ENCODE measurements at regions not wholly inside any gene's neighbourhood (a gene's known extent, or its start where the extent isn't known, plus 50 kb on each side); places are given as distances from the start of the nearest gene placed in this dataset.

- DNase-seq = no peak
Measured at GRCh38 chrX:15191830-15192229, 78.1 kb downstream of the ASB9 start.

DNA sequence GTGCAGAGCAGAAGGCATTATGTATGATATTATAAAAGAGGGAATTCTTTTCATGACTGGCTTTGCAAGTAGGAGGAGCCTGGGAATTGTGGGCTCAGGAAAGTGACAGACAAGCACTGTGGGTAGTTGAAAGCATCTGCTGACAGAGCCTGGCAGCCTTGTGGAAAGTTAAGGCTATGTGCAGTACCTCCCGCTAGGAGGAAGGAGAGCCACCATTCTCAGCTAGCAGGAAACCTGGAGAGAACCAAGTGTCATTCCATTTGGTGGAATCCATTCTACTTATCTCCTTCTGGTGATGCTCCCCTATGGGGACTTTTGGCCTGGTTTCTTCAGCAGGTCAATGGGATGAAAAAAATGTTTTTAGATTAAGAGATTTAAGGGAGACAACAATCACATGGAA is 81.8 kb downstream of the ASB9 start:
- DNase-seq = no peak

DNA sequence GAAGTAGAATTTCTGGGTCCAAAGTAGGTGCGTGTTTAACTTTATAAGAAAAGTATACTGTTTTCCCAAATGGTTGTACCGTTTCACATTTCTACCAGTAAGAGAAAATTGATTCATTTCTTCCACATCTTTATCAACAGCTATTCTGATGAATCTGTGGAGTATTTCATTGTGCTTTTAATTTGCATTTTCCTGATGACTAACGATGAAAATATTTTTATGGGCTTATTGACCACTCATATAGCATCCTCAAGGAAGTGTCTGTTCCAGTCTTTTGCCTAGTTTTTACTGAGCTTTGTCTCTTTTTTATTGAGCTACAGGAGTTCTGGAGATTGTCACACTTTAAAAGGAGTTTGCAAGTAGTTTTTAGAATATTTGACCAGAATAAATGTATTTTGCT is 92.6 kb downstream of the ASB9 start:
- no peak for DNase-seq

- no peak for DNase-seq
Measured at GRCh38 chrX:15173411-15173810, 96.5 kb downstream of the ASB9 start.

DNA sequence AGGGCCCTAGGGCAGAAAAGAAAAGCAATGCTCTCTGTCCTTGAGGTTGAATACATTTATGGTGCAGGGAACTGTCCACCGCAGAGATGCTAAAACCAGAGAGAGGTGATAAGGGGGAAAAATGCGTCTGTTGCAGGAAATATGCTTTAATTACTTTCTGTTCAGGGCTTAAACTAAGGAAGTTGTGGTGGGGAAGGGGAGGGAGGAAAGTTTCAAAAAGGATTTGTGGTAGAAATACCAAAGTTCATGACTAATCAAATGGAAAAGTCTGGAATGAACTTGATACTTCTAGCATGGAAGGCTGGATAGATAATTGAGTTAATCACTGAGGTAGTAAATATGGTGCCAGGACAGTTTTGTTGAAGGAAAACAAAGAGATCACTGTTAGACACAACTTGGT is 99.0 kb downstream of the ASB9 start:
- DNase-seq = no peak

GRCh38 chrX:15167826-15168225 is 102.1 kb downstream of the ASB9 start:
- DNase-seq = no peak

DNA sequence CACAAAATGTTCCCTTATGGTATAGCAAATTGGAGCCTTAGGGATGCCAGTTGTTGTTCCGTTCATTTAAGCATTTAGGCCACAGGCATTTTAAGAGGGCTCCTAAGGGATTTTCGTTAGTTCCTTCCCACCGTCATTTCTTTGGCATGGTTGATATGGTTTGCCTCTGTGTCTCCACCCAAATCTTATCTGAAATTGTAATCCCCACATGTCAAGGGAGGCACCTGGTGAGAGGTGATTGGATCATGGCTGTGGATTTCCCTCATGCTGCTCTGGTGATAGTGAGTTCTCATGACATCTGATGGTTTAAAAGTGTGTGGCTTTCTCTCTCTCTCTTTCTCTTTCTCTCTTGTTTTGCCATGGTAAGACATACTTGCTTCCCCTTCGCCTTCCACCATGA is 104.1 kb downstream of the ASB9 start:
- no peak for DNase-seq

DNA sequence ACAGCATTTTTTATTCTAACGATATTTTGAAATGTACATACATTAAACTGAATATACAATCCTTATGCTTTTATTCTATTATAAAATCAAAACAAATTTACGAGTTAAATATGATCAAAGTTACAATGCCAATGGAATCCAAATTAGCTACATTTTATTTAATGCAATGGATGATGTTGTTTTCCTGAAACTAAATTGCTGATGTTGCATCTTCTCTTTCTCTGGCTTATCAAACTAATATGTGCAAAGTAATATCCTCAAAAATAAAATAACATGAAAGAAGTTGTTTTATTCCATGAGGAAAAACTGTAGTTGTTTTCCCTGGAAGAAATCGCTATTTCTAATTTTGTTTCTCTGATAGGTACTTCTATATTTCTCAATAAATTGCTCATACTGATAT is 106.8 kb downstream of the ASB9 start:
- DNase-seq = no peak

DNA sequence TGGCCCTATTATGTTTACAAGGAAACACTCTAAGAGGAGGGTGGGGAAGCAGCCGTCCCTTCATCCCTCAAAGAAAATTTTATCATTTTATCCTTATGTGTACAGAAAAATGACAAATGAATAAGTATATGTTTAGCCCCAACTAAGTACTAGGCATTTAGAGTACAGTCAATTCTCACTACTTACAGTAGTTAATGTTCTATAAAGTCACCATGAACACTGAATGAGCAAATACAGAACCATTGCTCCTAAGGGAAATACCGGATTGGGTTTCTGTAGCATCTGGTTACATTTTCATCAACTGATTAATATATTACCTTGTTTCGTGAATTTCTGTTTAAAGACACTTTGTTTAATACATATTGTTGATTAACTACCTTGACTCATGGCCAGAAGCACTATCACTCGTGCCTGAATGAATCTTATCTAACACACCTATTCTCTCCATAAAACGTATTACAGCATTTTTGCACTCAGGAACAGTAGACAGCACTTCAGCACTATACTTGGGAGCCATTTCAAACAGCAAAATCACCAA is 109.3 kb downstream of the ASB9 start:
- DNase-seq = no peak

GRCh38 chrX:15158736-15159406 is 111.0 kb downstream of the ASB9 start:
- DNase-seq = no peak

DNA sequence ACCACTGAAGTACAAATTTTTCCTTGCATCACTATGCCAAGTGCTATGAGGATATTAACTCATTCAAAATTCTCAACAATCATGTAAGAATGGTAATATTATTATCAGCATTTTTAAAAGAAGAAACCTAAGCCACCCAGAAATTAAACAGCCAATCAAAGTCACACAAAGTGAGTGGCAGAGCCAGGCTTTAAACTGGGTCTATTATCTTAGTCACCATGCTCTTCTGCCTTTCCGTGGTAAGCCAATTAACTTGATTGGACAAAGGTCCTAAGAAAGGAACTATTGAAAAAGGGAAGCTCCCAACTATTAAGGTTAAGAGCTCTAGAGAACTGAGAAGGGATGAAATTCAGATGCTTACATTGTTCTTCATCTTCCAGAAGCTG is 111.5 kb downstream of the ASB9 start:
- no peak for DNase-seq

GRCh38 chrX:15157624-15158023 is 112.3 kb downstream of the ASB9 start:
- no peak for DNase-seq

GRCh38 chrX:15151267-15152186 is 118.4 kb downstream of the ASB9 start:
- DNase-seq = peak; percentile 4

- no peak for DNase-seq
Measured at GRCh38 chrX:15150586-15150985, 119.3 kb downstream of the ASB9 start.

GRCh38 chrX:15146515-15146914 is 123.4 kb downstream of the ASB9 start:
- DNase-seq = no peak

- no peak for DNase-seq
Measured at GRCh38 chrX:15143825-15144121, 126.1 kb downstream of the ASB9 start.

DNA sequence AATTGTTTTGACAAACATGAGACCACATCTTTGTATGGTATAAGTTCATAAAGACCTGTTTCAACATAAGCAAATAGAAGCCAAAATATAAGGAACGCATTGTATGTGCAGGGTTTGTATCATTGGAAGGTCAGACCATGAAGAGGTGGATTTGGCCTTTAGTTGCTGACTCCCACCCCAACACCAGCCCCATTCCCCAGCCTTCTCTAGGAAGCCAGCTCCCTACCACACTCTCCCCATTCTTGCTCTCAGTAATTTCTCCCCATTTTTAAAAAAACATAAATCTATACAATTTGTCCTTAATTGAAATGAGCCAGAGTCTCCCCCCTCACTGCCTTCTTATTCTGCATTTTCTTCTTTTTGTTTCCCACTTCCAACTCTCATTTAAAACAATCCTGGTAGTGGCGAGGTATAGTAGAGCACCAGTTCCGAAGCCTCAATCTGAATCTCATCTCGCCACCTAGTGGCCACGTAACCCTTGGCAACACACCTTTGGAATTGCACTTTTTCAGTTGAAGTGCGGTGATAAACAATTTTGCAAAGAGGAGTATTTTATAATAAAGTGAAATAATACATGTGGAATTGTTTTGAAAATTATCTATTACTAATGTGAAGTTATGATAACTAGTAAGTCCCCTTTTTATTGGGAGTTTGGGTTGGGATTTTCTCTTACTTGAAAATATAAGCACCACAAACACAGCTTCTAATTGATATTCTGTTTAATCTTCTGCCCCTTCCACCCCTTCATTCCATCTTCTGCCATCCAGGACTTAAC is 126.6 kb downstream of the ASB9 start:
- peak; percentile 45 for DNase-seq

- no peak for DNase-seq
Measured at GRCh38 chrX:15142084-15142715, 127.7 kb downstream of the ASB9 start.

DNA sequence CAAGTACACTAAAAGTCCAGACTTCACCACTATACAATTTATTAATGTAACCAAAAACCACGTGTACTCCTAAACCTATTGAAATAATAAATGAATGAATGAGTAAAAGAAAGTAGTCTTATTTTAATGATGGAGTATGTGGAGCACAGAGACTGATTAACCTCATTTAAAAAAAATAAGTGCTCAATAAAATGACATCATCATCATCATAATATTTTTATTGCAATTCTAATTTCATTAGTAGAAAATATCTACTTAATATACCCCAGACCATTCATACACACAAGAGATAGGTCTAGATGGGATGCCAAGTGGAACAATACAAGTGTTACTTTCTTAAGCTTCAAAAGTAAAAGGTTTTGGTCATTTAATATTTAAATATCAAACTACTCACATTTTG is 133.1 kb downstream of the ASB9 start:
- DNase-seq = no peak

GRCh38 chrX:15129412-15129811 is 140.5 kb downstream of the ASB9 start:
- DNase-seq = no peak

- no peak for DNase-seq
Measured at GRCh38 chrX:15128861-15129260, 141.0 kb downstream of the ASB9 start.

GRCh38 chrX:15127010-15127409 is 142.9 kb downstream of the ASB9 start:
- no peak for DNase-seq

DNA sequence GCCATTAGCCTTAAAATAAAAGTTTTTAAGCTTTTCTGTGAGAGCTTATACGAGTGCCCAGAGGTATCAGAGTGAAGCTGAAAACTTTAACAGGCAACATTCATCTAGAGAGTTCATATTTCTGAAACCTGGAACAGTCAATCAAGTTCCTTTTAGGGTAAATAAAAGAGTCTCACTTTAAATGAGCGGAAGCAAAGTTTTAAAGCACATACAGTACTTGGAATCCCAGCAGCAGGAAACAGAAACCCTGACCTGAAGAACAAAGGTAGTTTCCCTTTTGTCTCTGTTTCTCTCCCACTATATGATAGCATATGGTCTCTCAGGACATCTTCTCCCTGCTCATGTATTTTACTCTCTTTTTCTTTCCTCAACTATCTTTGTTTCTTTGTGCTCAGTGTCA is 153.0 kb downstream of the ASB9 start:
- no peak for DNase-seq

Data from T-helper 9 cell (primary cell).